CD14-positive monocyte (primary cell): ENCODE measurements at regions not wholly inside any gene's neighbourhood (a gene's known extent, or its start where the extent isn't known, plus 50 kb on each side); places are given as distances from the start of the nearest gene placed in this dataset.

Experiments used
- DNase-seq, 3 donors: peaks; one replicate each; pipeline ENCODE4 v3.0.0-alpha.2; 2011 to 2022
- H2AFZ ChIP-seq: 2 replicates; pipeline ENCODE4 v1.6.0; 2012; ENCODE audit warnings: mild to moderate bottlenecking, low read depth, low read length, inconsistent platforms; ENCODE audit not compliant: insufficient read depth, poor library complexity, severe bottlenecking
- H3K27ac ChIP-seq, 2 donors: 1 replicate in 1 of 2; 2 replicates in 1 of 2; pipeline ENCODE4 v1.5.1; 2012 to 2013; ENCODE audit warnings: low read length in 2 of 2, control low read depth in 1 of 2, inconsistent platforms in 1 of 2, low read depth in 1 of 2, mild to moderate bottlenecking in 1 of 2
- H3K27me3 ChIP-seq, 2 donors: one replicate each; pipeline versions ENCODE4 v1.6.0 to v1.6.1; 2011 to 2013; ENCODE audit warnings: low read length in 2 of 2; ENCODE audit not compliant: control insufficient read depth in 2 of 2, insufficient read depth in 2 of 2
- H3K36me3 ChIP-seq, 2 donors: replicated peaks in 1 of 2; 1 replicate in 1 of 2; 2 replicates in 1 of 2; pipeline versions ENCODE4 v1.5.1 to v1.6.1; 2012 to 2013; ENCODE audit warnings: low read length in 2 of 2, control low read depth in 1 of 2, inconsistent platforms in 1 of 2, mild to moderate bottlenecking in 1 of 2; ENCODE audit not compliant: insufficient read depth in 2 of 2, control insufficient read depth in 1 of 2
- H3K4me1 ChIP-seq, 2 donors: 1 replicate in 1 of 2; 2 replicates in 1 of 2; pipeline versions ENCODE4 v1.5.1 to v1.6.1; 2012 to 2013; ENCODE audit warnings: low read length in 2 of 2, control low read depth in 1 of 2, inconsistent platforms in 1 of 2, mild to moderate bottlenecking in 1 of 2, moderate library complexity in 1 of 2; ENCODE audit not compliant: insufficient read depth in 2 of 2, control insufficient read depth in 1 of 2
- H3K4me2 ChIP-seq: replicated peaks from 2 replicates; pipeline ENCODE3; 2012; ENCODE audit warnings: low read length, moderate library complexity, mild to moderate bottlenecking; ENCODE audit not compliant: poor library complexity, severe bottlenecking; ENCODE audit errors: extremely low read depth
- H3K4me3 ChIP-seq, 3 experiments: fragments of 200-600 bp in 1 of 3; sonication (generic) in 1 of 3; replicated peaks in 1 of 3; 1 replicate in 2 of 3; 2 replicates in 1 of 3; pipeline ENCODE4 v1.5.1; 2011 to 2013; ENCODE audit warnings: low read length in 3 of 3, mild to moderate bottlenecking in 3 of 3, control low read depth in 2 of 3, low read depth in 2 of 3, inconsistent platforms in 1 of 3, moderate library complexity in 1 of 3
- H3K79me2 ChIP-seq: 2 replicates; pipeline ENCODE4 v1.6.0; 2012; ENCODE audit warnings: mild to moderate bottlenecking, control low read depth, inconsistent platforms, low read length, moderate library complexity; ENCODE audit not compliant: insufficient read depth
- H3K9ac ChIP-seq: 2 replicates; pipeline ENCODE4 v1.6.0; 2017; ENCODE audit warnings: low read length, mild to moderate bottlenecking; ENCODE audit not compliant: insufficient read depth, poor library complexity, severe bottlenecking
- H3K9me3 ChIP-seq, 2 donors: replicated peaks in 1 of 2; 1 replicate in 1 of 2; 2 replicates in 1 of 2; pipeline versions ENCODE4 v1.5.1 to v1.6.1; 2012 to 2013; ENCODE audit warnings: low read length in 2 of 2, control low read depth in 1 of 2; ENCODE audit not compliant: control insufficient read depth in 1 of 2, insufficient read depth in 1 of 2
- H4K20me1 ChIP-seq: 2 replicates; pipeline ENCODE4 v1.6.0; 2012; ENCODE audit warnings: mild to moderate bottlenecking, low read length, control low read depth, moderate library complexity; ENCODE audit not compliant: insufficient read depth
- H3K27ac Mint-ChIP-seq, 7 donors: one replicate each; pipeline ENCODE4 v1.8.0; 2020; ENCODE audit warnings: mild to moderate bottlenecking in 7 of 7, mixed read lengths in 7 of 7, moderate library complexity in 6 of 7, inconsistent platforms in 2 of 7
- H3K27me3 Mint-ChIP-seq, 3 donors: one replicate each; pipeline ENCODE4 v1.8.0; 2021 to 2022; ENCODE audit warnings: low read depth in 3 of 3, mild to moderate bottlenecking in 3 of 3, mixed read lengths in 3 of 3, moderate library complexity in 3 of 3, inconsistent platforms in 1 of 3
- H3K36me3 Mint-ChIP-seq, 2 donors: one replicate each; pipeline ENCODE4 v1.8.0; 2020; ENCODE audit warnings: mixed read lengths in 2 of 2, inconsistent platforms in 1 of 2, mild to moderate bottlenecking in 1 of 2
- H3K4me1 Mint-ChIP-seq: one replicate; pipeline ENCODE4 v1.8.0; 2020; ENCODE audit warnings: mild to moderate bottlenecking, mixed read lengths
- H3K4me3 Mint-ChIP-seq, 2 donors: one replicate each; pipeline ENCODE4 v1.8.0; 2020; ENCODE audit warnings: mild to moderate bottlenecking in 2 of 2, mixed read lengths in 2 of 2, moderate library complexity in 1 of 2
- H3K9me3 Mint-ChIP-seq, 7 donors: one replicate each; pipeline ENCODE4 v1.8.0; 2020 to 2022; ENCODE audit warnings: mixed read lengths in 7 of 7, mild to moderate bottlenecking in 6 of 7, moderate library complexity in 6 of 7, inconsistent platforms in 2 of 7
- WGBS: methylation state at CpG from one replicate; pipeline ENCODE4 v1.1.5; 2013; ENCODE audit warnings: missing lambda C conversion rate; ENCODE audit not compliant: insufficient coverage; 5-methylcytosine and 5-hydroxymethylcytosine counted together
- intact Hi-C, 2 donors: fragments of 100-400 bp; cut with micrococcal nuclease; formaldehyde crosslinking; loops; one replicate each; pipeline versions ENCODE4 v1.15.0 to v1.15.1; 2023
- TF ChIP-seq, protein P1 (sequence below): fragments of 200-600 bp; IDR thresholded peaks from one replicate; pipeline ENCODE4 v1.8.0; 2022; ENCODE audit warnings: antibody characterized with exemption, mild to moderate bottlenecking

DNA sequence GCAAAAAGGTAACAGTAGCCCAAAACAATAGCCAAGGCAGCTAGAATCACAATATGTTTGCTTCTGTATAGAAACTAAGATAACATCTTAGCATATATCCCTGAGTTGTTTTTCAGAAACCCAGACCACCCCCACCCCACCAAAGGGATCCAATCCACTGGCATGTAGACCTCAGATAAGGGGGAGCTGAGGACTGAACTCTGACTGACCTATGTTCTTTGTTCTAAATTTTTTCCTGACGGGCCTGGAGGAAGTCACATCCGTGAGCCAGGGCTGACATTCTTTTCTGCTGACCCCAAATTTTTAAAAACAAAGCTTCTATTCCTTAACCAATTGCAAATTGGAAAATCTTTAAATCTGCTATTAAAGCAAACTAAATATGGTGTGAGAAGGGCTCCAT, 493.9 kb upstream of the IGFBP3 start:
- Mint-ChIP-seq H3K27me3 (no peaks in the 10 kb centered on the region), H3K4me3 (no peak overlapping the region), H3K9me3 (peaks cover 0 to 5% (median 2%) of the 10 kb centered on the region in 7 donors), H3K27ac (no peak overlapping the region), H3K36me3 (no peaks in the 10 kb centered on the region), H3K4me1 (no peaks in the 10 kb centered on the region)
- peaks cover 3 to 12% of the 10 kb centered on the region in 2 donors for H3K9me3 ChIP-seq
- H2AFZ ChIP-seq, result no peak overlapping the region
- intact Hi-C loops, result no loop called here
- H3K79me2 ChIP-seq, result no peaks in the 10 kb centered on the region
- H4K20me1 ChIP-seq, result no peaks in the 10 kb centered on the region
- H3K9ac ChIP-seq, result no peak overlapping the region
- no CpG with 5 or more reads among the region's 2 CpGs for WGBS
- H3K4me2 ChIP-seq, result no peak overlapping the region
- H3K4me3 ChIP-seq, result no peak overlapping the region
- no peaks in the 10 kb centered on the region for H3K36me3 ChIP-seq
- no peak for DNase-seq
- TF ChIP-seq, protein P1, sequence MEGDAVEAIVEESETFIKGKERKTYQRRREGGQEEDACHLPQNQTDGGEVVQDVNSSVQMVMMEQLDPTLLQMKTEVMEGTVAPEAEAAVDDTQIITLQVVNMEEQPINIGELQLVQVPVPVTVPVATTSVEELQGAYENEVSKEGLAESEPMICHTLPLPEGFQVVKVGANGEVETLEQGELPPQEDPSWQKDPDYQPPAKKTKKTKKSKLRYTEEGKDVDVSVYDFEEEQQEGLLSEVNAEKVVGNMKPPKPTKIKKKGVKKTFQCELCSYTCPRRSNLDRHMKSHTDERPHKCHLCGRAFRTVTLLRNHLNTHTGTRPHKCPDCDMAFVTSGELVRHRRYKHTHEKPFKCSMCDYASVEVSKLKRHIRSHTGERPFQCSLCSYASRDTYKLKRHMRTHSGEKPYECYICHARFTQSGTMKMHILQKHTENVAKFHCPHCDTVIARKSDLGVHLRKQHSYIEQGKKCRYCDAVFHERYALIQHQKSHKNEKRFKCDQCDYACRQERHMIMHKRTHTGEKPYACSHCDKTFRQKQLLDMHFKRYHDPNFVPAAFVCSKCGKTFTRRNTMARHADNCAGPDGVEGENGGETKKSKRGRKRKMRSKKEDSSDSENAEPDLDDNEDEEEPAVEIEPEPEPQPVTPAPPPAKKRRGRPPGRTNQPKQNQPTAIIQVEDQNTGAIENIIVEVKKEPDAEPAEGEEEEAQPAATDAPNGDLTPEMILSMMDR, result no peak
- H3K4me1 ChIP-seq, result no peaks in the 10 kb centered on the region
- no peaks in the 10 kb centered on the region for H3K27me3 ChIP-seq
- no peak overlapping the region for H3K27ac ChIP-seq

DNA sequence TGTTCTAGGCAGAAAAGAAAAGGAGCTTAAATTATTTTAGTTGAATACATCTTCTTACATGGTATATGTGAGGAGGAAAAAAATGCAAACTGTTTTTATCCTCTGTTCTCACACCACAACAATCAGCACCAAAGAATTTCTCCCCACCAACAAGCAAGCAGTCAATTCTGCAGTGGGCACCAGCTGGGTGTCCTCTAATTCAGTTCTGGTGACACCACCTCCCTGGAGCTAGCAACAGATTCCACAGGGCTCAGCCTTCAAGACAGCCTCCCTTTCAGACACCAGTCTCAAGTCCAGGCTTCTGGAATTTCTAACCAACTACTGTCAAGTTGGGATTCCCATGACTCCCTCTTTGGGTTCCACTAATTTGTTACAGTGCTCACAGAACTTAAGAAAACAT, 490.2 kb upstream of the IGFBP3 start:
- Mint-ChIP-seq H3K27me3 (peaks cover 0 to 1% (median 0%) of the 10 kb centered on the region in 3 donors), H3K4me1 (no peaks in the 10 kb centered on the region), H3K36me3 (no peaks in the 10 kb centered on the region), H3K9me3 (peaks cover 0 to 5% (median 4%) of the 10 kb centered on the region in 7 donors), H3K27ac (no peak overlapping the region), H3K4me3 (no peak overlapping the region)
- Histone ChIP-seq H3K4me2 (no peak overlapping the region), H4K20me1 (no peaks in the 10 kb centered on the region), H3K27me3 (no peaks in the 10 kb centered on the region), H3K27ac (no peak overlapping the region), H2AFZ (no peak overlapping the region), H3K4me3 (no peak overlapping the region), H3K79me2 (no peaks in the 10 kb centered on the region), H3K4me1 (no peaks in the 10 kb centered on the region), H3K36me3 (no peaks in the 10 kb centered on the region), H3K9me3 (peaks cover 3 to 15% of the 10 kb centered on the region in 2 donors), H3K9ac (no peak overlapping the region)
- no peak for DNase-seq
- intact Hi-C loops, result no loop called here
- TF ChIP-seq, protein P1, result no peak
